Calu3 (cell line): ENCODE measurements at regions not wholly inside any gene's neighbourhood (a gene's known extent, or its start where the extent isn't known, plus 50 kb on each side); places are given as distances from the start of the nearest gene placed in this dataset.

Experiments used
- BruUV-seq: library from RNA; stranded (reverse); fragments of 400-500 nt; replicated peaks from 2 replicates; lab custom pipeline; 2021; lab: Mats Ljungman, UMichigan
- CTCF ChIA-PET: fragments of 300-600 bp; sonication (Branson Sonifier 250); formaldehyde crosslinking; loops from one replicate; lab custom pipeline; 2022; ENCODE audit warnings: antibody characterized with exemption; lab: Charles Lee
- DNase-seq: peaks from one replicate; pipeline ENCODE4 v3.0.0; 2022
- H3K27ac Mint-ChIP-seq: one replicate; pipeline ENCODE4 v1.8.0; 2022; ENCODE audit warnings: mixed read lengths; ENCODE audit not compliant: unreplicated experiment
- H3K27me3 Mint-ChIP-seq: one replicate; pipeline ENCODE4 v1.8.0; 2022; ENCODE audit warnings: mixed read lengths; ENCODE audit not compliant: unreplicated experiment
- H3K36me3 Mint-ChIP-seq: one replicate; pipeline ENCODE4 v1.8.0; 2022; ENCODE audit warnings: mild to moderate bottlenecking, moderate library complexity, mixed read lengths; ENCODE audit not compliant: insufficient read depth, unreplicated experiment
- H3K4me1 Mint-ChIP-seq: one replicate; pipeline ENCODE4 v1.8.0; 2022; ENCODE audit warnings: mild to moderate bottlenecking, low read depth, mixed read lengths; ENCODE audit not compliant: unreplicated experiment
- H3K4me3 Mint-ChIP-seq: one replicate; pipeline ENCODE4 v1.8.0; 2022; ENCODE audit warnings: mild to moderate bottlenecking, low read depth, moderate library complexity, mixed read lengths; ENCODE audit not compliant: unreplicated experiment
- H3K9me3 Mint-ChIP-seq: one replicate; pipeline ENCODE4 v1.8.0; 2022; ENCODE audit warnings: low read depth, mixed read lengths; ENCODE audit not compliant: unreplicated experiment
- intact Hi-C: fragments of 100-400 bp; cut with micrococcal nuclease; formaldehyde crosslinking; loops from one replicate; pipeline ENCODE4 v1.10.0; 2022; ENCODE audit not compliant: unreplicated experiment
- TF ChIP-seq, protein P1 (sequence below): fragments of 200-600 bp; IDR thresholded peaks from one replicate; pipeline ENCODE4 v1.8.0; 2022; ENCODE audit warnings: antibody characterized with exemption; ENCODE audit not compliant: unreplicated experiment

DNA sequence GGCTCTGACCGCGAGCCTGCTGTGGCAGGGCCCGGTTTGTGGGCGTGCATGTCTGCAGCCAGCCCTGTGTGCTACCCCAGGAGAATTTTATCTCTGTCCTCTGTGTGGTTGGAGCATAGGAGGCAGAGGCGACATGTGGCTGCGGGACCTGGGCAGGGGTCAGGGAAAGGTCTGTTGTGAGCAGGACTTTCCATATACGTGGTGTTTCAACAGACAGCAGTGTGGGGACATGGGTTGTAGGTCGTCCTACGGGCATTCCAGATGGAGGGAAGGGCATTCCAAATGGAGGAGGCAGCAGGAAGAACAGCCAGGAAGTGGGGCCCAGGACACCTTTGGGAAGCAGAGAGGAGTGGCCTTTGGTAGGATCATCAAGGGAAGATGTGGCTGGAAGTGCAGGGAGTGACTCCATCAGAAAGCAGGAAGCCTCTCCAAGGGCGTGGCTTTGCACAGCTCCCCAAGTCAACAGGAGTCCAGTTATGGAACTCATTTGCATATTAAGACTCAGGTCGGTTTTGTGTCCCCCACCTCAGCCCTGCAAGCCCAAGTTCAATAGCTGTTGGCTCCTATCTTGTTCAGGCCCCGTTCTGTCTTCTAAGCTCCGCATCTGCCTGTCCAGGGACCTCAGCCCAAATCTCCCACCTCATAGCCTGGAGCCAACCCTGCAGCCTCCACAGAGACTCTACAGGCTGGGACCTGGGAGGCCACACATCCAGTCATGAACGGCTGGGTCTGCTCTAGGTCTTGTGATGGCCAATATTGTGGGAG, 309.1 kb downstream of the MATN1 start:
- intact Hi-C loops, result no loop called here
- Mint-ChIP-seq H3K27ac (no peak overlapping the region), H3K4me1 (no peaks in the 10 kb centered on the region), H3K4me3 (no peak overlapping the region), H3K36me3 (no peaks in the 10 kb centered on the region), H3K27me3 (peaks cover 98% of the 10 kb centered on the region), H3K9me3 (no peaks in the 10 kb centered on the region)
- BruUV-seq, result no TSS peak
- CTCF ChIA-PET, result no interaction called here
- TF ChIP-seq, protein P1, sequence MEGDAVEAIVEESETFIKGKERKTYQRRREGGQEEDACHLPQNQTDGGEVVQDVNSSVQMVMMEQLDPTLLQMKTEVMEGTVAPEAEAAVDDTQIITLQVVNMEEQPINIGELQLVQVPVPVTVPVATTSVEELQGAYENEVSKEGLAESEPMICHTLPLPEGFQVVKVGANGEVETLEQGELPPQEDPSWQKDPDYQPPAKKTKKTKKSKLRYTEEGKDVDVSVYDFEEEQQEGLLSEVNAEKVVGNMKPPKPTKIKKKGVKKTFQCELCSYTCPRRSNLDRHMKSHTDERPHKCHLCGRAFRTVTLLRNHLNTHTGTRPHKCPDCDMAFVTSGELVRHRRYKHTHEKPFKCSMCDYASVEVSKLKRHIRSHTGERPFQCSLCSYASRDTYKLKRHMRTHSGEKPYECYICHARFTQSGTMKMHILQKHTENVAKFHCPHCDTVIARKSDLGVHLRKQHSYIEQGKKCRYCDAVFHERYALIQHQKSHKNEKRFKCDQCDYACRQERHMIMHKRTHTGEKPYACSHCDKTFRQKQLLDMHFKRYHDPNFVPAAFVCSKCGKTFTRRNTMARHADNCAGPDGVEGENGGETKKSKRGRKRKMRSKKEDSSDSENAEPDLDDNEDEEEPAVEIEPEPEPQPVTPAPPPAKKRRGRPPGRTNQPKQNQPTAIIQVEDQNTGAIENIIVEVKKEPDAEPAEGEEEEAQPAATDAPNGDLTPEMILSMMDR, result no peak
- no peak for DNase-seq

DNA sequence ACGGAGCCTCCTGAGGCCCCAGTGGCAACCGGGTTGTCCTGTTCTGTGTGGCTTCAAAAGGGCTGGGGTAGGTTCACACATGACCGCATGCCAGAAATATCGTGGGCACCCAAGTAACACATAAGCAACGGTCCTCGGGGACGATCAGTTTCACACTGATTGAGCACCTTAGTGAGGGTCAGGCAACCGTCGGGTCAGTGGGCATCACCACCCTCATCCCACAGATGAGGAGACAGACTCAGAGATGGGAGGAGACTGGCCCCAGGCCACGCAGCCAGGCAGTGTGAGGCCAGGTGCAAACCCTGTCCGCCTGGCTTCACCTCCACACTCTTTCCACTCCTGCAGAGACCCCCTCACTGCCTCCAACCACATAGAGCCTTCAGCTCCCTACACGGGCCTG, 309.8 kb downstream of the MATN1 start:
- TF ChIP-seq, protein P1, result no peak
- CTCF ChIA-PET, result no interaction called here
- Mint-ChIP-seq H3K36me3 (no peaks in the 10 kb centered on the region), H3K4me1 (no peaks in the 10 kb centered on the region), H3K9me3 (no peaks in the 10 kb centered on the region), H3K27me3 (peaks cover 98% of the 10 kb centered on the region), H3K27ac (no peak overlapping the region), H3K4me3 (no peak overlapping the region)
- BruUV-seq, result no TSS peak
- DNase-seq, result no peak
- intact Hi-C loops, result no loop called here

DNA sequence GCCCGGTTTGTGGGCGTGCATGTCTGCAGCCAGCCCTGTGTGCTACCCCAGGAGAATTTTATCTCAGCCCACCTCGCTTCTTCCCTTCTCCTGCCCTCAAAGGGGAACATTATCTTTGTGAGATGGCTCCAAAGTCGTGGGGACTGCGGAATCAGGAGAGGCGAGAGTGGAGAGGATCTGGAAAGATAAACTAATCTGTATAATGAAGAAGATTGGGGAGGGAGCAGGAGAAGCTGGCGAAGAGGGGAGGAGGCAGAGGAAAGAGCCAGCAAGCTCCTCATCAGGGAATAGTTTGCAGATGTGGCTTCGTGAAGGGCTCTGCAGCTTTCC, 310.3 kb downstream of the MATN1 start:
- Mint-ChIP-seq H3K4me1 (no peaks in the 10 kb centered on the region), H3K36me3 (no peaks in the 10 kb centered on the region), H3K27me3 (peaks cover 98% of the 10 kb centered on the region), H3K27ac (no peak overlapping the region), H3K9me3 (no peaks in the 10 kb centered on the region), H3K4me3 (no peak overlapping the region)
- TF ChIP-seq, protein P1, result no peak
- no TSS peak for BruUV-seq
- no peak for DNase-seq
- intact Hi-C loops, result no loop called here
- CTCF ChIA-PET, result no interaction called here

DNA sequence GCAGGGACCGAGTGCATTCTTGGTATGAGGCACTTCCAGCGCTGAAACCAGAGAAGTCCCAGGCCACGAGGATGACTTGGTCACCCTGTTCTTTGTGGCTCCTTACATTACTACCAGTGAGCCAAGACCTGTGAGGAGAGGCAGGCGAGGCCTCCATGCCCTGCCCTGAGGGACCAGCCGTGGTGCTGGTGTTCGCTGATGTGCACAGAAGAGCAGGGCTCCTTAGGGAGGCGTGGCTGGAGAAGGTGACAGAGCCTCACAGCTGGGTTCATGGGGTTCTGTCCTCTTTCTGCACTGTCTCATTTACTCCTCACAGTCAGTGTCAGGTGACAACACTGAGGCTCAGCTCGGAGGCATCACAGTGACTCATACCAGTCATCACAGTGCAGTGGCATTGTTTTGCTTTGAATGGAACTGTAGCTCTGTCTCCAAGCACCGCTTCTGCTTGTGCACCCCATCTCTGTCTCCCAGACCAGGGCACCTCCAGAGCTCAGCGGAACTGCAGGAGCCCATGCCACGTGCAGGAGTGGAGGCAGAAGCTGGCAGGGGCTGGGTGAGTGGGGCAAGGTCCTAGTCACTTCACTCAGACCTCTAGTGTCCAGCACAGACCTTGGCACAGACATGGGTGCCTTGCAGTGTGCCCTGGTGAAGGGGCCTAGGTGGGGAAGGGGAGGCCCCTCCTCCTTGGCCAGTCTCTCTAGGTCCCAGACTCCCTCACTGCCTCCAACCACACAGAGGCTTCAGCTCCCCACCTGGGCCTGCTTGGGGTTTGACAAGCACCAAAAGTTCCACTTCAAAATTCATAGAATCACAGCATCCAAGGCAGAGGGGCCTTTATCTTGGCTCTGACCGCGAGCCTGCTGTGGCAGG, 310.9 kb downstream of the MATN1 start:
- no peak overlapping the region for H3K4me3 Mint-ChIP-seq
- no peak overlapping the region for H3K27ac Mint-ChIP-seq
- no peak for DNase-seq
- CTCF ChIA-PET, result no interaction called here
- intact Hi-C loops, result no loop called here
- no peaks in the 10 kb centered on the region for H3K4me1 Mint-ChIP-seq
- H3K27me3 Mint-ChIP-seq, result peaks cover 100% of the 10 kb centered on the region
- no peaks in the 10 kb centered on the region for H3K9me3 Mint-ChIP-seq
- TF ChIP-seq, protein P1, result no peak
- no peaks in the 10 kb centered on the region for H3K36me3 Mint-ChIP-seq
- BruUV-seq, result no TSS peak
